ENCODE measurements at regions not wholly inside any gene's neighbourhood (a gene's known extent, or its start where the extent isn't known, plus 50 kb on each side); places are given as distances from the start of the nearest gene placed in this dataset.
A peak's percentile ranks its signal among the peaks of the same experiment; 100 is the strongest.

- Histone ChIP-seq H3K27ac (no peak overlapping the region), H3K4me3 (no peak overlapping the region), H3K4me1 (replicated peaks in 1 of 2) (no peaks in the 10 kb centered on the region)
- in situ Hi-C loops (cut with MboI; ENCODE audit: low pct_unique_long_range_greater_than_20kb in 2 of 9, low sequenced_read_pairs in 9 of 9, unreplicated experiment in 9 of 9) = no loop called here
- ATAC-seq (replicated peaks in 6 of 8) = no peak
- WGBS, 10 experiments = 35 to 90% (median 80%) methylated on average over 1 to 6 of the region's 7 CpGs; no CpG with 5 or more reads in 4 of the 10 experiments
Measured at GRCh38 chr12:127231371-127231770, 1035.6 kb upstream of the TMEM132C start.

GRCh38 chr12:127233016-127233415 lies 1034.0 kb upstream of the TMEM132C start:
- no peak overlapping the region for H3K27ac ChIP-seq
- H3K4me1 ChIP-seq (replicated peaks in 1 of 2) = no peaks in the 10 kb centered on the region
- 38 to 100% (median 68%) methylated on average over 1 to 2 of the region's 2 CpGs; no CpG with 5 or more reads in 2 of the 10 experiments for WGBS, 10 experiments
- no peak overlapping the region for H3K4me3 ChIP-seq
- ATAC-seq (replicated peaks in 6 of 8) = no peak
- in situ Hi-C loops (cut with MboI; ENCODE audit: low pct_unique_long_range_greater_than_20kb in 2 of 9, low sequenced_read_pairs in 9 of 9, unreplicated experiment in 9 of 9) = no loop called here

- in situ Hi-C loops (cut with MboI; ENCODE audit: low pct_unique_long_range_greater_than_20kb in 2 of 9, low sequenced_read_pairs in 9 of 9, unreplicated experiment in 9 of 9) = no loop called here
- no peaks in the 10 kb centered on the region for H3K4me1 ChIP-seq (replicated peaks in 1 of 2)
- H3K27ac ChIP-seq = no peak overlapping the region
- H3K4me3 ChIP-seq = no peak overlapping the region
- WGBS, 10 experiments = 49 to 90% (median 71%) methylated on average over 1 to 8 of the region's 8 CpGs; no CpG with 5 or more reads in 3 of the 10 experiments
- ATAC-seq (replicated peaks in 6 of 8) = no peak
Measured at GRCh38 chr12:127235761-127236160, 1031.2 kb upstream of the TMEM132C start.

GRCh38 chr12:127236491-127236890 lies 1030.5 kb upstream of the TMEM132C start:
- Histone ChIP-seq H3K4me1 (replicated peaks in 1 of 2) (peaks cover 0 to 2% of the 10 kb centered on the region in 2 donors), H3K27ac (no peak overlapping the region), H3K4me3 (no peak overlapping the region)
- in situ Hi-C loops (cut with MboI; ENCODE audit: low pct_unique_long_range_greater_than_20kb in 2 of 9, low sequenced_read_pairs in 9 of 9, unreplicated experiment in 9 of 9) = no loop called here
- ATAC-seq (replicated peaks in 6 of 8) = no peak
- 44 to 90% (median 60%) methylated on average over 1 to 3 of the region's 4 CpGs; no CpG with 5 or more reads in 3 of the 10 experiments for WGBS, 10 experiments

GRCh38 chr12:127237151-127237550 lies 1029.8 kb upstream of the TMEM132C start:
- in situ Hi-C loops (cut with MboI; ENCODE audit: low pct_unique_long_range_greater_than_20kb in 2 of 9, low sequenced_read_pairs in 9 of 9, unreplicated experiment in 9 of 9) = no loop called here
- peaks cover 0 to 2% of the 10 kb centered on the region in 2 donors for H3K4me1 ChIP-seq (replicated peaks in 1 of 2)
- H3K27ac ChIP-seq = no peak overlapping the region
- H3K4me3 ChIP-seq = no peak overlapping the region
- ATAC-seq (replicated peaks in 6 of 8) = no peak
- WGBS, 10 experiments = 47 to 100% (median 88%) methylated on average over 1 to 9 of the region's 9 CpGs

GRCh38 chr12:127238107-127238506 lies 1028.9 kb upstream of the TMEM132C start:
- Histone ChIP-seq H3K4me1 (replicated peaks in 1 of 2) (peaks cover 0 to 2% of the 10 kb centered on the region in 2 donors), H3K27ac (no peak overlapping the region), H3K4me3 (no peak overlapping the region)
- 33 to 100% (median 80%) methylated on average over 1 to 4 of the region's 4 CpGs; no CpG with 5 or more reads in 1 of the 10 experiments for WGBS, 10 experiments
- ATAC-seq (replicated peaks in 6 of 8) = no peak
- in situ Hi-C loops (cut with MboI; ENCODE audit: low pct_unique_long_range_greater_than_20kb in 2 of 9, low sequenced_read_pairs in 9 of 9, unreplicated experiment in 9 of 9) = no loop called here

GRCh38 chr12:127239781-127240180 lies 1027.2 kb upstream of the TMEM132C start:
- Histone ChIP-seq H3K4me1 (replicated peaks in 1 of 2) (peaks cover 0 to 2% of the 10 kb centered on the region in 2 donors), H3K4me3 (no peak overlapping the region), H3K27ac (no peak overlapping the region)
- WGBS, 10 experiments = 40 to 100% (median 80%) methylated on average over 1 to 6 of the region's 6 CpGs; no CpG with 5 or more reads in 3 of the 10 experiments
- ATAC-seq (replicated peaks in 6 of 8) = no peak
- in situ Hi-C loops (cut with MboI; ENCODE audit: low pct_unique_long_range_greater_than_20kb in 2 of 9, low sequenced_read_pairs in 9 of 9, unreplicated experiment in 9 of 9) = no loop called here

GRCh38 chr12:127240249-127240929 lies 1026.6 kb upstream of the TMEM132C start:
- in situ Hi-C loops (cut with MboI; ENCODE audit: low pct_unique_long_range_greater_than_20kb in 2 of 9, low sequenced_read_pairs in 9 of 9, unreplicated experiment in 9 of 9) = no loop called here
- H3K4me1 ChIP-seq (replicated peaks in 1 of 2) = peaks cover 0 to 2% of the 10 kb centered on the region in 2 donors
- ATAC-seq (replicated peaks in 6 of 8) = no peak
- no peak overlapping the region for H3K27ac ChIP-seq
- 0 to 100% (median 72%) methylated on average over 1 to 5 of the region's 6 CpGs for WGBS, 10 experiments
- H3K4me3 ChIP-seq = no peak overlapping the region

GRCh38 chr12:127241072-127241817 lies 1025.7 kb upstream of the TMEM132C start:
- H3K27ac ChIP-seq = no peak overlapping the region
- H3K4me1 ChIP-seq (replicated peaks in 1 of 2) = peaks cover 0 to 2% of the 10 kb centered on the region in 2 donors
- 8 to 63% (median 19%) methylated on average over 1 to 8 of the region's 8 CpGs for WGBS, 10 experiments
- in situ Hi-C loops (cut with MboI; ENCODE audit: low pct_unique_long_range_greater_than_20kb in 2 of 9, low sequenced_read_pairs in 9 of 9, unreplicated experiment in 9 of 9) = no loop called here
- H3K4me3 ChIP-seq = no peak overlapping the region
- ATAC-seq (replicated peaks in 6 of 8) = peak in 4 of 8 experiments; percentile 45 to 96 (median 92)

- H3K4me1 ChIP-seq (replicated peaks in 1 of 2) = peaks cover 0 to 2% of the 10 kb centered on the region in 2 donors
- 50 to 100% (median 72%) methylated on average over 1 of the region's 1 CpG; no CpG with 5 or more reads in 6 of the 10 experiments for WGBS, 10 experiments
- no peak overlapping the region for H3K4me3 ChIP-seq
- no peak for ATAC-seq (replicated peaks in 6 of 8)
- no peak overlapping the region for H3K27ac ChIP-seq
- in situ Hi-C loops (cut with MboI; ENCODE audit: low pct_unique_long_range_greater_than_20kb in 2 of 9, low sequenced_read_pairs in 9 of 9, unreplicated experiment in 9 of 9) = no loop called here
Measured at GRCh38 chr12:127245009-127245408, 1022.0 kb upstream of the TMEM132C start.

GRCh38 chr12:127245437-127245836 lies 1021.5 kb upstream of the TMEM132C start:
- H3K4me3 ChIP-seq = no peak overlapping the region
- H3K27ac ChIP-seq = no peak overlapping the region
- in situ Hi-C loops (cut with MboI; ENCODE audit: low pct_unique_long_range_greater_than_20kb in 2 of 9, low sequenced_read_pairs in 9 of 9, unreplicated experiment in 9 of 9) = no loop called here
- no peak for ATAC-seq (replicated peaks in 6 of 8)
- H3K4me1 ChIP-seq (replicated peaks in 1 of 2) = peaks cover 0 to 2% of the 10 kb centered on the region in 2 donors
- WGBS, 10 experiments = 40 to 100% (median 69%) methylated on average over 1 to 2 of the region's 2 CpGs; no CpG with 5 or more reads in 1 of the 10 experiments

- 12 to 100% (median 74%) methylated on average over 1 to 4 of the region's 4 CpGs for WGBS, 10 experiments
- Histone ChIP-seq H3K27ac (no peak overlapping the region), H3K4me1 (replicated peaks in 1 of 2) (no peaks in the 10 kb centered on the region), H3K4me3 (no peak overlapping the region)
- ATAC-seq (replicated peaks in 6 of 8) = no peak
- in situ Hi-C loops (cut with MboI; ENCODE audit: low pct_unique_long_range_greater_than_20kb in 2 of 9, low sequenced_read_pairs in 9 of 9, unreplicated experiment in 9 of 9) = no loop called here
Measured at GRCh38 chr12:127247937-127248336, 1019.0 kb upstream of the TMEM132C start.

- WGBS, 10 experiments = 0 to 83% (median 57%) methylated on average over 1 of the region's 1 CpG; no CpG with 5 or more reads in 3 of the 10 experiments
- Histone ChIP-seq H3K4me3 (no peak overlapping the region), H3K27ac (no peak overlapping the region), H3K4me1 (replicated peaks in 1 of 2) (no peaks in the 10 kb centered on the region)
- ATAC-seq (replicated peaks in 6 of 8) = peak in 3 of 8 experiments; percentile 59 to 71 (median 61)
- in situ Hi-C loops (cut with MboI; ENCODE audit: low pct_unique_long_range_greater_than_20kb in 2 of 9, low sequenced_read_pairs in 9 of 9, unreplicated experiment in 9 of 9) = no loop called here
Measured at GRCh38 chr12:127249428-127249827, 1017.5 kb upstream of the TMEM132C start.

Data from motor neuron (in vitro differentiated cells).